ENCODE measurements at regions not wholly inside any gene's neighbourhood (a gene's known extent, or its start where the extent isn't known, plus 50 kb on each side); places are given as distances from the start of the nearest gene placed in this dataset.

- TF ChIP-seq EP300 (IDR thresholded peaks at IDR 0.05) = no peak
- TF ChIP-seq POLR2A (IDR thresholded peaks at IDR 0.05) = no peak
- TF ChIP-seq CTCF (IDR thresholded peaks at IDR 0.05) = no peak
- no peak for TF ChIP-seq POLR2AphosphoS5 (IDR thresholded peaks at IDR 0.05)
Measured at GRCh38 chr13:39929583-39929982, 274.1 kb downstream of the COG6 start.
